ENCODE measurements at regions not wholly inside any gene's neighbourhood (a gene's known extent, or its start where the extent isn't known, plus 50 kb on each side); places are given as distances from the start of the nearest gene placed in this dataset.
"Not testable (repeated sequence)": the region's sequence is repeated elsewhere in the genome, so short reads cannot be mapped to it uniquely, and the experiment has no call there.

- Histone ChIP-seq H3K9ac (ENCODE audit: insufficient read length) (no peak overlapping the region), H3K9me3 (ENCODE audit: low read depth, low read length) (no peaks in the 10 kb centered on the region), H3K36me3 (ENCODE audit: insufficient read depth, low read length) (no peaks in the 10 kb centered on the region), H3K4me3 (no peak overlapping the region), H3K27ac (no peak overlapping the region)
- TF ChIP-seq FOXP2 (optimal IDR thresholded peaks at IDR 0.05; ENCODE audit: control extremely low read depth, extremely low read length, insufficient read depth): no peak
- no peak for DNase-seq (ENCODE audit: low read depth, low spot score)
Observed at GRCh38 chr7:80037689-80038088, 96.9 kb upstream of the GNAI1 start.

GRCh38 chr7:80036107-80036506 is 98.5 kb upstream of the GNAI1 start:
- Histone ChIP-seq H3K27ac (no peak overlapping the region), H3K9me3 (ENCODE audit: low read depth, low read length) (no peaks in the 10 kb centered on the region), H3K36me3 (ENCODE audit: insufficient read depth, low read length) (no peaks in the 10 kb centered on the region), H3K9ac (ENCODE audit: insufficient read length) (no peak overlapping the region), H3K4me3 (no peak overlapping the region)
- TF ChIP-seq EZH2 (IDR thresholded peaks at IDR 0.05): no peak
- no peak for TF ChIP-seq FOXP2 (optimal IDR thresholded peaks at IDR 0.05; ENCODE audit: control extremely low read depth, extremely low read length, insufficient read depth)
- TF ChIP-seq POLR2AphosphoS5 (IDR thresholded peaks at IDR 0.05; ENCODE audit: borderline replicate concordance, low read depth, low read length): no peak
- no peak for DNase-seq (ENCODE audit: low read depth, low spot score)

GRCh38 chr7:80028717-80029116 is 105.9 kb upstream of the GNAI1 start:
- no peak for TF ChIP-seq POLR2AphosphoS5 (IDR thresholded peaks at IDR 0.05; ENCODE audit: borderline replicate concordance, low read depth, low read length)
- TF ChIP-seq FOXP2 (optimal IDR thresholded peaks at IDR 0.05; ENCODE audit: control extremely low read depth, extremely low read length, insufficient read depth): no peak
- TF ChIP-seq EZH2 (IDR thresholded peaks at IDR 0.05): no peak
- no peaks in the 10 kb centered on the region for H3K9me3 ChIP-seq (ENCODE audit: low read depth, low read length)
- DNase-seq (ENCODE audit: low read depth, low spot score): no peak
- H3K9ac ChIP-seq (ENCODE audit: insufficient read length): no peak overlapping the region
- H3K36me3 ChIP-seq (ENCODE audit: insufficient read depth, low read length): no peaks in the 10 kb centered on the region
- no peak overlapping the region for H3K27ac ChIP-seq
- no peak overlapping the region for H3K4me3 ChIP-seq

GRCh38 chr7:80027611-80028173 is 106.9 kb upstream of the GNAI1 start:
- Histone ChIP-seq H3K36me3 (ENCODE audit: insufficient read depth, low read length) (no peaks in the 10 kb centered on the region), H3K9ac (ENCODE audit: insufficient read length) (no peak overlapping the region), H3K4me3 (no peak overlapping the region), H3K27ac (no peak overlapping the region), H3K9me3 (ENCODE audit: low read depth, low read length) (no peaks in the 10 kb centered on the region)
- no peak for DNase-seq (ENCODE audit: low read depth, low spot score)
- TF ChIP-seq FOXP2 (optimal IDR thresholded peaks at IDR 0.05; ENCODE audit: control extremely low read depth, extremely low read length, insufficient read depth) (no peak), EZH2 (IDR thresholded peaks at IDR 0.05) (no peak), POLR2AphosphoS5 (IDR thresholded peaks at IDR 0.05; ENCODE audit: borderline replicate concordance, low read depth, low read length) (no peak)

- no peak overlapping the region for H3K27ac ChIP-seq
- H3K36me3 ChIP-seq (ENCODE audit: insufficient read depth, low read length): no peaks in the 10 kb centered on the region
- no peak for DNase-seq (ENCODE audit: low read depth, low spot score)
- TF ChIP-seq EZH2 (IDR thresholded peaks at IDR 0.05): no peak
- TF ChIP-seq POLR2AphosphoS5 (IDR thresholded peaks at IDR 0.05; ENCODE audit: borderline replicate concordance, low read depth, low read length): no peak
- no peak for TF ChIP-seq FOXP2 (optimal IDR thresholded peaks at IDR 0.05; ENCODE audit: control extremely low read depth, extremely low read length, insufficient read depth)
- no peak overlapping the region for H3K9ac ChIP-seq (ENCODE audit: insufficient read length)
- H3K9me3 ChIP-seq (ENCODE audit: low read depth, low read length): no peaks in the 10 kb centered on the region
- H3K4me3 ChIP-seq: no peak overlapping the region
Observed at GRCh38 chr7:80026766-80027165, 107.9 kb upstream of the GNAI1 start.

GRCh38 chr7:80020277-80020676 is 114.4 kb upstream of the GNAI1 start:
- not testable (repeated sequence) for H3K36me3 ChIP-seq (ENCODE audit: insufficient read depth, low read length); H3K4me3 ChIP-seq; H3K9ac ChIP-seq (ENCODE audit: insufficient read length); H3K27ac ChIP-seq; DNase-seq (ENCODE audit: low read depth, low spot score); H3K9me3 ChIP-seq (ENCODE audit: low read depth, low read length)

- H3K9ac ChIP-seq (ENCODE audit: insufficient read length); H3K36me3 ChIP-seq (ENCODE audit: insufficient read depth, low read length); H3K27ac ChIP-seq; H3K9me3 ChIP-seq (ENCODE audit: low read depth, low read length); H3K4me3 ChIP-seq; DNase-seq (ENCODE audit: low read depth, low spot score): not testable (repeated sequence)
Observed at GRCh38 chr7:80019809-80020207, 114.8 kb upstream of the GNAI1 start.

GRCh38 chr7:80018941-80019808 is 115.5 kb upstream of the GNAI1 start:
- no peak overlapping the region for H3K27ac ChIP-seq
- H3K9me3 ChIP-seq (ENCODE audit: low read depth, low read length): no peaks in the 10 kb centered on the region
- no peak for TF ChIP-seq FOXP2 (optimal IDR thresholded peaks at IDR 0.05; ENCODE audit: control extremely low read depth, extremely low read length, insufficient read depth)
- no peak for TF ChIP-seq POLR2AphosphoS5 (IDR thresholded peaks at IDR 0.05; ENCODE audit: borderline replicate concordance, low read depth, low read length)
- no peak for TF ChIP-seq EZH2 (IDR thresholded peaks at IDR 0.05)
- peak; percentile 64 for DNase-seq (ENCODE audit: low read depth, low spot score)
- no peaks in the 10 kb centered on the region for H3K36me3 ChIP-seq (ENCODE audit: insufficient read depth, low read length)
- H3K9ac ChIP-seq (ENCODE audit: insufficient read length): no peak overlapping the region
- 0 out of 2 replicates have a peak overlapping the region, but pooled peaks have one; percentile 27 for H3K4me3 ChIP-seq

GRCh38 chr7:80017101-80017698 is 117.4 kb upstream of the GNAI1 start:
- Histone ChIP-seq H3K9me3 (ENCODE audit: low read depth, low read length) (no peaks in the 10 kb centered on the region), H3K9ac (ENCODE audit: insufficient read length) (no peak overlapping the region), H3K4me3 (no peak overlapping the region), H3K27ac (no peak overlapping the region), H3K36me3 (ENCODE audit: insufficient read depth, low read length) (no peaks in the 10 kb centered on the region)
- TF ChIP-seq FOXP2 (optimal IDR thresholded peaks at IDR 0.05; ENCODE audit: control extremely low read depth, extremely low read length, insufficient read depth) (no peak), EZH2 (IDR thresholded peaks at IDR 0.05) (no peak)
- no peak for DNase-seq (ENCODE audit: low read depth, low spot score)
